ENCODE measurements at regions not wholly inside any gene's neighbourhood (a gene's known extent, or its start where the extent isn't known, plus 50 kb on each side); places are given as distances from the start of the nearest gene placed in this dataset.

- TF ChIP-seq FOS (IDR thresholded peaks at IDR 0.05; ENCODE audit: extremely low read depth, insufficient read length), result no peak
- TF ChIP-seq POLR2A (conservative IDR thresholded peaks at IDR 0.05), result no peak
- no peak for TF ChIP-seq NR2F6 (CRISPR knock-in tag; IDR thresholded peaks at IDR 0.05)
- no peak for TF ChIP-seq CTCF (IDR thresholded peaks at IDR 0.05 in 2 of 3, conservative IDR thresholded peaks at IDR 0.05 in 1 of 3; ENCODE audit: insufficient read depth in 2 of 3, low read depth in 1 of 3, low read length in 3 of 3)
- no peak for TF ChIP-seq PKNOX1 (IDR thresholded peaks at IDR 0.05)
- TF ChIP-seq RNF2 (IDR thresholded peaks at IDR 0.05), result no peak
- no peak for TF ChIP-seq NR2C2 (CRISPR knock-in tag; IDR thresholded peaks at IDR 0.05)
- no peak for TF ChIP-seq NR2C2 (tag; IDR thresholded peaks at IDR 0.05)
- TF ChIP-seq FOXP4 (CRISPR knock-in tag; IDR thresholded peaks at IDR 0.05; ENCODE audit: borderline replicate concordance), result no peak
- TF ChIP-seq CHD2 (IDR thresholded peaks at IDR 0.05; ENCODE audit: low read depth, low read length), result no peak
- no peak for TF ChIP-seq ZBTB2 (IDR thresholded peaks at IDR 0.05)
- no peak for TF ChIP-seq MYBL2 (IDR thresholded peaks at IDR 0.05; ENCODE audit: low read depth)
- TF ChIP-seq MYBL2 (CRISPR knock-in tag; IDR thresholded peaks at IDR 0.05; ENCODE audit: borderline replicate concordance), result no peak
- no peak for TF ChIP-seq ZNF239 (CRISPR knock-in tag; IDR thresholded peaks at IDR 0.05)
- no peak for TF ChIP-seq CBX2 (IDR thresholded peaks at IDR 0.05; ENCODE audit: insufficient read depth, low read length, poor library complexity, severe bottlenecking)
- TF ChIP-seq CREB1 (IDR thresholded peaks at IDR 0.05), result no peak
- TF ChIP-seq CREB1 (CRISPR knock-in tag; IDR thresholded peaks at IDR 0.05), result no peak
Observed at GRCh38 chr16:9185381-9185780, 93.9 kb downstream of the HAPSTR1 start.
